Brain microvascular endothelial cell (primary cell): ENCODE measurements at regions not wholly inside any gene's neighbourhood (a gene's known extent, or its start where the extent isn't known, plus 50 kb on each side); places are given as distances from the start of the nearest gene placed in this dataset.

ENCODE experiments used
- DNase-seq: peaks from one replicate; pipeline ENCODE4 v3.0.0-alpha.2; 2020
- H3K27ac ChIP-seq: fragments of 250-450 bp; sonication (Bioruptor Pico); 2 replicates; pipeline ENCODE4 v1.5.1; 2020; ENCODE audit warnings: mild to moderate bottlenecking, moderate library complexity
- H3K27me3 ChIP-seq: fragments of 250-450 bp; sonication (Bioruptor Pico); replicated peaks from 2 replicates; pipeline ENCODE4 v1.5.1; 2020; ENCODE audit warnings: mild to moderate bottlenecking
- H3K36me3 ChIP-seq: fragments of 250-450 bp; sonication (Bioruptor Pico); replicated peaks from 2 replicates; pipeline ENCODE4 v1.5.1; 2020; ENCODE audit warnings: mild to moderate bottlenecking
- H3K4me3 ChIP-seq: 2 replicates; pipeline ENCODE4 v1.5.1; 2011; ENCODE audit warnings: low read depth, mild to moderate bottlenecking, control low read depth, low read length, moderate library complexity
- CTCF ChIP-seq: IDR thresholded peaks from 2 replicates; pipeline ENCODE4 v1.5.1; 2011; ENCODE audit warnings: low read depth, mild to moderate bottlenecking, moderate library complexity, low read length, control low read depth, inconsistent platforms; ENCODE audit errors: missing control alignments
- in situ Hi-C: cut with HindIII; loops from 2 replicates; pipeline ENCODE4 v1.10.0; 2017; ENCODE audit warnings: low sequenced_read_pairs, low pct_ligation_motif_present

GRCh38 chr15:87730706-87731105, 525.8 kb downstream of the NTRK3 start:
- DNase-seq = no peak
- H3K27ac ChIP-seq = no peak overlapping the region
- H3K36me3 ChIP-seq = no peaks in the 10 kb centered on the region
- in situ Hi-C loops = no loop called here
- TF ChIP-seq CTCF = no peak
- H3K4me3 ChIP-seq = no peak overlapping the region
- no peaks in the 10 kb centered on the region for H3K27me3 ChIP-seq

- DNase-seq = no peak
- Histone ChIP-seq H3K27me3 (no peaks in the 10 kb centered on the region), H3K36me3 (no peaks in the 10 kb centered on the region), H3K4me3 (no peak overlapping the region), H3K27ac (no peak overlapping the region)
- TF ChIP-seq CTCF = no peak
- in situ Hi-C loops = no loop called here
Observed at GRCh38 chr15:87728998-87729397, 527.5 kb downstream of the NTRK3 start.

GRCh38 chr15:87727073-87727472, 529.5 kb downstream of the NTRK3 start:
- Histone ChIP-seq H3K27ac (no peak overlapping the region), H3K27me3 (no peaks in the 10 kb centered on the region), H3K4me3 (no peak overlapping the region), H3K36me3 (no peaks in the 10 kb centered on the region)
- no peak for TF ChIP-seq CTCF
- in situ Hi-C loops = no loop called here
- no peak for DNase-seq

- H3K36me3 ChIP-seq = no peaks in the 10 kb centered on the region
- no peak overlapping the region for H3K27ac ChIP-seq
- in situ Hi-C loops = no loop called here
- H3K27me3 ChIP-seq = no peaks in the 10 kb centered on the region
- no peak overlapping the region for H3K4me3 ChIP-seq
- no peak for TF ChIP-seq CTCF
- no peak for DNase-seq
Observed at GRCh38 chr15:87724330-87724729, 532.2 kb downstream of the NTRK3 start.

- in situ Hi-C loops = no loop called here
- H3K4me3 ChIP-seq = no peak overlapping the region
- TF ChIP-seq CTCF = no peak
- H3K36me3 ChIP-seq = no peaks in the 10 kb centered on the region
- no peak for DNase-seq
- no peaks in the 10 kb centered on the region for H3K27me3 ChIP-seq
- H3K27ac ChIP-seq = no peak overlapping the region
Observed at GRCh38 chr15:87722941-87723691, 533.4 kb downstream of the NTRK3 start.

- H3K27me3 ChIP-seq = no peaks in the 10 kb centered on the region
- in situ Hi-C loops = no loop called here
- no peak overlapping the region for H3K27ac ChIP-seq
- DNase-seq = no peak
- TF ChIP-seq CTCF = no peak
- no peaks in the 10 kb centered on the region for H3K36me3 ChIP-seq
- H3K4me3 ChIP-seq = no peak overlapping the region
Observed at GRCh38 chr15:87720235-87720634, 536.3 kb downstream of the NTRK3 start.
